ENCODE measurements at regions not wholly inside any gene's neighbourhood (a gene's known extent, or its start where the extent isn't known, plus 50 kb on each side); places are given as distances from the start of the nearest gene placed in this dataset.

- Histone ChIP-seq H3K18ac (ENCODE audit: extremely low read depth, low read length) (no peak overlapping the region), H3K4me3 (ENCODE audit: extremely low read depth in 1 of 4, insufficient read depth in 2 of 4, low read depth in 3 of 4, low read length in 4 of 4) (no peak overlapping the region), H2AK5ac (ENCODE audit: low read depth, low read length) (no peak overlapping the region), H3K14ac (ENCODE audit: insufficient read length) (no peak overlapping the region), H4K20me1 (replicated peaks in 1 of 2; ENCODE audit: control insufficient read depth in 1 of 2, insufficient read depth in 2 of 2, low read length in 2 of 2) (no peaks in the 10 kb centered on the region), H3K4me1 (replicated peaks in 1 of 4; ENCODE audit: control insufficient read depth in 3 of 4, insufficient read depth in 4 of 4, low read length in 3 of 4) (peaks cover under 1 to 17% (median 8%) of the 10 kb centered on the region in 4 experiments; a peak in 5 of 7 replicates), H3K9ac (replicated peaks in 1 of 4; ENCODE audit: extremely low read depth in 1 of 4, low read depth in 3 of 4, low read length in 3 of 4) (no peak overlapping the region), H3K79me2 (ENCODE audit: control insufficient read depth in 1 of 2, insufficient read depth in 2 of 2, low read length in 2 of 2) (no peaks in the 10 kb centered on the region), H3K9me3 (ENCODE audit: insufficient read depth in 2 of 2, low read depth in 1 of 2, low read length in 1 of 2) (peaks cover 21 to 25% of the 10 kb centered on the region in 2 experiments), H3K27ac (ENCODE audit: low read depth, low read length) (no peak overlapping the region), H3K79me1 (ENCODE audit: low read depth, low read length) (no peaks in the 10 kb centered on the region), H2BK120ac (replicated peaks; ENCODE audit: low read depth, low read length) (no peak overlapping the region), H4K91ac (replicated peaks; ENCODE audit: insufficient read length, low read length) (no peak overlapping the region), H4K5ac (ENCODE audit: insufficient read length, low read depth, low read length) (no peak overlapping the region), H3K23me2 (ENCODE audit: low read depth, low read length) (no peaks in the 10 kb centered on the region), H3K27me3 (replicated peaks in 1 of 4; ENCODE audit: control insufficient read depth in 3 of 4, extremely low read depth in 1 of 4, insufficient read depth in 3 of 4, low read length in 3 of 4) (no peaks in the 10 kb centered on the region), H2BK15ac (ENCODE audit: low read length) (no peak overlapping the region), H2BK12ac (ENCODE audit: low read depth, low read length) (peak overlapping the region; percentile 29; the same call in 1 of the 2 replicates), H3K4me2 (ENCODE audit: insufficient read depth in 1 of 2, low read depth in 2 of 2, low read length in 2 of 2) (no peak overlapping the region), H2BK20ac (ENCODE audit: low read length) (0 out of 2 replicates have a peak overlapping the region, but pooled peaks have one; percentile 77), H3K4ac (replicated peaks; ENCODE audit: insufficient read length, low read depth, low read length) (no peak overlapping the region), H3K23ac (ENCODE audit: insufficient read length) (no peak overlapping the region), H3K56ac (replicated peaks; ENCODE audit: insufficient read length, low read depth, low read length) (no peak overlapping the region), H2AFZ (ENCODE audit: low read length) (no peak overlapping the region), H4K8ac (ENCODE audit: extremely low read depth, insufficient read depth, low read length) (no peak overlapping the region), H3K36me3 (ENCODE audit: control insufficient read depth in 2 of 4, insufficient read depth in 4 of 4, low read length in 3 of 4) (peaks cover 0 to 6% (median under 1%) of the 10 kb centered on the region in 4 experiments; a peak in 4 of 8 replicates), H2BK5ac (ENCODE audit: low read depth, low read length) (no peak overlapping the region)
- no peak for DNase-seq (ENCODE audit: low read depth in 1 of 2, low spot score in 2 of 2)
- ChIA-PET CTCF (ENCODE audit: partially characterized antibody) (interaction anchor here (0.9 kb wide), 1 partner anchor 50 kb away, joined by 3 read pairs; no protein-coding TSS in a partner anchor), POLR2A (ENCODE audit: partially characterized antibody) (no interaction called here)
- TF ChIP-seq JUND (IDR thresholded peaks at IDR 0.05; ENCODE audit: low read length) (no peak), MAX (IDR thresholded peaks at IDR 0.05) (no peak), SP1 (IDR thresholded peaks at IDR 0.05; ENCODE audit: low read depth, low read length) (no peak), ATF3 (IDR thresholded peaks at IDR 0.05; ENCODE audit: insufficient read depth, low read depth, low read length) (no peak), HDAC6 (IDR thresholded peaks at IDR 0.05; ENCODE audit: low read depth, low read length) (no peak), CTBP2 (IDR thresholded peaks at IDR 0.05; ENCODE audit: borderline replicate concordance, insufficient read depth, insufficient read length, low read length) (no peak)
- no peak for FAIRE-seq
Observed at GRCh38 chr18:8932866-8933265, 169.6 kb upstream of the NDUFV2 start.

Measured in H1 (cell line).